Renal cortical epithelial cell (primary cell): ENCODE measurements at regions not wholly inside any gene's neighbourhood (a gene's known extent, or its start where the extent isn't known, plus 50 kb on each side); places are given as distances from the start of the nearest gene placed in this dataset.
"Not testable (repeated sequence)": the region's sequence is repeated elsewhere in the genome, so short reads cannot be mapped to it uniquely, and the experiment has no call there.

Source experiments
- DNase-seq: peaks from one replicate; pipeline ENCODE4 v3.0.0-alpha.2; 2011; ENCODE audit warnings: low read depth

GRCh38 chr2:236988690-236989624 is 96.7 kb upstream of the COPS8 start:
- no peak for DNase-seq

- no peak for DNase-seq
Measured at GRCh38 chr2:236990552-236990951, 95.1 kb upstream of the COPS8 start.

- DNase-seq = no peak
Measured at GRCh38 chr2:236991874-236992273, 93.8 kb upstream of the COPS8 start.

DNA sequence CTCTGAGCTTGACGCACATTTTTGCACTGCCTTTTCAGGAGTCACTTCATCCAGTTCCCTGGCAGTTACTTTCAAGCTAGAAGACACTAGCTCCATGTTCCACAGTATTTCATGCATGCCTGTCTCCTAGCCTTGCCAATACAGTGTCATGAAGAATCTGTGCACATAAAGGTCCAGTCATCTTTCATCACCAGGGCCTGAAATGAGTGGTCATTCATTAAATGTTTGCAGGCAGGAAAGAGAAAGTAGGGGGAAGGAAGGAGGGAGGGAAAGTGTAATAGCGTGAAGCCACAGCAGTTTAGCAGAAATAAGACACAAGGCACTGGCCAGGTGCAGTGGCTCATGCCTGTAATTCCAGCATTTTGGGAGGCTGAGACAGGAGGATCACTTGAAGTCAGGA is 92.4 kb upstream of the COPS8 start:
- DNase-seq = no peak

- no peak for DNase-seq
Measured at GRCh38 chr2:236994361-236994760, 91.3 kb upstream of the COPS8 start.

- peak; percentile 13 for DNase-seq
Measured at GRCh38 chr2:236997069-236997715, 88.5 kb upstream of the COPS8 start.

DNA sequence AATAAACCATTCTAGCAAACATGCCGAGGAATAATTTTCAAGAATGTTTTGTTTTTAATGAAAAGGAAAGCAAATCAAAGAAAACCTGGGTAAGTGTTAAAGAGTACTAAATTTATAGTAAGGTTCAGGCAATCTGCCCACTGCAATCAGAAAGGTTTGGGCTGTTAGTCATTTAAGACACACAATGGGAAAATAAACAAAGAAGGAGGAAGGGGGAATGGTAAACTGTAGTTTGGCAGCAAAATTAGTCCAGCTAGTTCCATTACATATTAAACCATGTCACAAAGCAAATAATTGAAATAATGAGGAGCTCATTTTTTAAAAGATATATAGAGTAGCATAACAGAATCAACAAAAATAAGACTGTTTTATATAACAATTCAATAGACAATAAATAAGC is 87.5 kb upstream of the COPS8 start:
- peak; percentile 65 for DNase-seq

GRCh38 chr2:236998758-236999157 is 86.9 kb upstream of the COPS8 start:
- DNase-seq = no peak

GRCh38 chr2:237000481-237000880 is 85.2 kb upstream of the COPS8 start:
- DNase-seq = no peak

DNA sequence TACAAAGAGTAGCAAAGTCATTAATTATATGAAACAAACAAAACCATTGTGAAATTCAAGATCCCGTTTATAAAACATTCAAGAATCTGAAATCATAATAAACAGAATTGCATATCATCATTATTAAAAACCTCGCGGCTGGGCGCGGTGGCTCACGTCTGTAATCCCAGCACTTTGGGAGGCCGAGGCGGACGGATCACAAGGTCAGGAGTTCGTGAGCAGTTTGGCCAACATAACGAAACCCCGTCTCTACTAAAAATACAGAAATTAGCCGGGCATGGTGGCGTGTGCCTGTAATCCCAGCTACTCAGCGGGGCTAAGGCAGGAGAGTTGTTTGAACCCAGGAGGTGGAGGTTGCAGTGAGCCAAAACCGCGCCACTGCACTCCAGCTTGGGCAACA is 80.3 kb upstream of the COPS8 start:
- not testable (repeated sequence) for DNase-seq

DNA sequence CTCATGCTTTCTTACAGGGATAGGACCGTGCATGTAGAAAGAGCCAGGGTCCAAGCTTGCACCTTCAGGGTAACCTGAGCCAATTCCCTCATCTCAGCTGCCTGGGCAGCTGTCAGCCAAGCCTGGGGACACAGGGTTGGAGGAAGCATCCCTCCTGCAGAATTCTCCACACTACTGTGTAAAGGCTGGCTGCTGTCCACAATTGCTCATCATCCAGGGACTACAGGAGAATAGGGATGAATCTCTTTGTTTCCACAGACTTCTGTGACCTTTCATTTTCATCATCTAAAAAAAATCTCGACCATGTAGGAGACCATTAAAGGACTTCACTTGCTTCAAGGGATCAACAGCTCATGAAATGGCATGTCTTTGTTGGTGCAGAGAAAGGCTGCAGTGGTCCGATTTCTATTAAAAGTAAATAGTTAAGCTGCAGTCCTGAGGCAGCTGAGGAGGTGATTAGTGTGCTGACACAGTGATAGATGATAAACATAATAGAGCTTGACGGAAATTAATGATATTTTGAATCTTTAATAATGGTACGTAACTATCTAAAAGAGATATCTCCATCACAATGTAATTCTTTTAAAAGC is 74.4 kb upstream of the COPS8 start:
- DNase-seq = no peak

- DNase-seq = no peak
Measured at GRCh38 chr2:237012004-237012403, 73.7 kb upstream of the COPS8 start.

DNA sequence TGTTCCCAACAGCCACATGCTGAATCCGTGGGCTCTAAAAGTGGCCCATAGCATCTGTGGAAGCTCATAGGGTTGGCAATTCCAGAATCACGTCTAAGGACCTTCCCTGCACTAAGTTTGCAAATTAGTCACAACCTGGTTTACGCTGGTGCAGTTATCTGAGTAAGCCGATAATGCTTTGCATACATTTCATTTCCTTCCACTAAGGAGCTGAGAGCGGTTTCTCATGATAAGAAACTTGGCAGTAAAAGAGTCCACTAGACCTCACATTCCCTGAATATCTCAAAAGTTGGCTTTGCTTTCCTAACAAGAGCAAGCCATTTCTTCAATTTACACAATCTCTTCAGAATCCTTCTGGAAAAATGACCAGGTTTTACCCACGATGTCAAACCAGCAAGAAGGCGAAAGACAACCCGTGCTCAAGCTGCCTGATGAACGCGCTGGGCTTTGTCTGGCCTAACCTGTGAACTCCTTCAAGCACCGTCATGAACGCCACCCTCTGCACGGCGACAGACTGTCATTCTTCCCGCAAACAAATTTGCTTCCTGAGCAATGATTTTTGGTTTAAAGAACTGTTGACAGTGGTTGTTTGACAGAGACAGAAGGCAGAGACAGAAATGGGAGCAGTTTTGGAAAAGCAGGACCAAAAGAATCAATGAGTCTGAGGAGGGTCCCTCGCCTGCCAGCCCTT is 73.0 kb upstream of the COPS8 start:
- DNase-seq = no peak

DNA sequence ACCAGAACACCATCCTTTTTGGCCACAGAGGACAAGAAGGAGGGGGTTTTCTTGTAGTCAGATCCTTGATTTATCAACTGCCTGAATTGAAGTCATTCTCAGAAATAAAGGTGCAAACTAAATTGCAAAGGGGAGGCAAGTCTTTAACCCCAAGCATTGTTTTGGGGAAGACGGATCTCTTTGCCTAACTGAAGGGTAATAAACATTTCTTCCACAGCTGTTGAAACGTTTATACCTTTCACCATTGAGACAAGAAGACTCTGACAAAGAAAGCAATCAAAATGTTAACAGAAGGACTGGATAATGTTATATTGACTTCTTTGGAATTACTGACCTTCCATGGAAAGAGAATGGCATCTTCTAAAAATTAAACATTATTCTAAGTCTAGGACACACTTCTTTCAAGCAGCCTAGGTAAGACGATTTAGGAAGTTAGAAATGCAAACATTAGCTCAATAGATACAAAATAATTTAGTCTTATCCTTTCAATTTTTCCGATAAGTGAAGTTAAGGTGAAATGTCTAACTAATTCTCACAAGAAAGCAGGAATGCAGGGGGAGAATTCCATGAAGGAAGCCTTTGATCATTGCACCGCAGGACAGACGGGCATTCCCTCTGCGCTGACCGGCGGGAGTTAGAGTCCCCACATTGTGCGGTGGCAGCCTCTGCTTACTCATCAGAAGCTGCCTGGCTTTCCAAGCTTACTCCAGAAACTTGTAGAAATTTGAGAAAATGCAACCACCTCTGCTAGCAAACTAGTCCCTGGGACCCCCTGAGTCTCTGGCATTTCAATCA is 69.4 kb upstream of the COPS8 start:
- DNase-seq = peak; percentile 15

DNA sequence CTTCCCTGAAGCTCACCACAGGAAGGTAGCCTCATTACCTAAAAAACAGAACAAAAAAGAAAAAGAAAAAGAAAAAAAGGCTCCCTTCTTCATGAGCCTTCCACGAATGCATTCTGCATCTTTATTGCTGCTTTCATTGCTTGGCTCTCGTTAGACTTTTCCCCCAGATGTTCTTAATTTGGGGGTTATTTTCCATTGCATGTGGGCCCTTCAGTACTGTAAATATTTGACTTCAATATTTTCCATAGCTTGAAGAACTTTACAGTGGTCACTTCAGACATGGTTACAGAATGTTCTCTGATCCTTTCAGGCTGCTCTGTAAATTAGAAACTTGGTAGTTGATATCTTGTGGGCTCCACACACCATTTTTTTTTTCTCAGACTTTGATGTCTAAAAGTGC is 65.6 kb upstream of the COPS8 start:
- no peak for DNase-seq

- no peak for DNase-seq
Measured at GRCh38 chr2:237022533-237022932, 63.2 kb upstream of the COPS8 start.

GRCh38 chr2:237024255-237024654 is 61.4 kb upstream of the COPS8 start:
- no peak for DNase-seq

GRCh38 chr2:237025090-237025865 is 60.4 kb upstream of the COPS8 start:
- peak; percentile 87 for DNase-seq

DNA sequence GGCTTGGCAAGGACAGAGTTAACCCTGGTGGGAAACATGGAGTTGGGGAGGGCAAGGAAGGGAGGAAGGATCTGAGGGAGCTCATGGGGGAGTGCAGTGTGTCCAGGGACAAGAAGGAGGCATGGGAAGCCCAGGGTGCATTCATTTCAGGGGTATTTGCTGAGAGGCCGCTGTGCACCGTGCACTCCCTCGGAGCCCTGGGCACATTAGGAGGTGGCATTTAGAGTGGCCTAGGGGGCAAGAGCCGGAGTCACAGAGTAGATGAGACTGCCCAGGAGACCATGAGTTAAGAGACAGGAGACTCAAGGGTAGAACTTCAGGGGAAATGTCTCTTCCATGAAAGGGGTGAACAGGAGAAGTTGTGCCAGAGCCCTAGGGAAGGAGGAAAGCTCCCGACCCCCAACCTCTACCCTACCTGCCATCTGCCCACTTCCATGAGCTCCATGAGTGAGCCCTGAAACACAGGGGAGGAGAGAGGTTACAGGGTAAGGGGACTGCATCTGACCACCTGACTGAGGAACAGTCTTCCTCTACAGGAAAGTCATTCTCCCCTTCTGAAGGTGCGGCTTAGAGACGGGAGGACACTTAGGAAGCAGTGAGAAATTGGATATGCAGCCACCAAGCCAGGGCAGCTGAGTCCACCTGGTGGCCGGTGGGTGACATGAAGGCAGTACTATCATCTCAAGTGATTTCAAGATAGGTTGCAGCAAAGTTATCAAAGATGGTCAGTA is 58.5 kb upstream of the COPS8 start:
- DNase-seq = peak; percentile 51

DNA sequence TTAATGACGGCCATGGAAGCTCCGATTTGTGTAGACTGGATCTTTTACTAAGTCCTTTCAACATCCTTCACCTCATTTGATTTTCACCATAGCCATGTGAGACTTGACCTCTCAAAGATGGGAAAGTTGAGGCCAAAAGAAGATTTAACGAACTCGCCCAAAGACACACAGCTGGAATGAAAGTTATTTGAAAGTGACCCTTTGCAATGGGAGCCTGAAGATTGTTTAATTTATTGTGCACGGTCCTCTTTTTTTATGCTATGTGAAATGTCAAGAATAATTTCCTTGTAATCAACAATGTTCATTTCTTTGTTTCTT is 58.0 kb upstream of the COPS8 start:
- no peak for DNase-seq
